Endothelial cell of umbilical vein (primary cell): ENCODE measurements at regions not wholly inside any gene's neighbourhood (a gene's known extent, or its start where the extent isn't known, plus 50 kb on each side); places are given as distances from the start of the nearest gene placed in this dataset.

Source experiments
- CTCF ChIP-seq, 2 donors: IDR thresholded peaks; 1 replicate in 1 of 2; 2 replicates in 1 of 2; pipeline ENCODE4 v1.5.1; 2011; ENCODE audit warnings: low read length in 2 of 2, mild to moderate bottlenecking in 2 of 2, moderate library complexity in 2 of 2, control low read depth in 1 of 2, inconsistent platforms in 1 of 2, low read depth in 1 of 2; ENCODE audit not compliant: insufficient read depth in 1 of 2; ENCODE audit errors: extremely low read depth in 1 of 2
- EZH2 ChIP-seq: IDR thresholded peaks from 2 replicates; pipeline ENCODE4 v1.6.1; 2012; ENCODE audit warnings: borderline replicate concordance, low read depth, mild to moderate bottlenecking, moderate library complexity, low read length, inconsistent platforms; ENCODE audit not compliant: severe bottlenecking
- POLR2A ChIP-seq: IDR thresholded peaks from 2 replicates; pipeline ENCODE4 v1.6.1; 2012; ENCODE audit warnings: low read depth, mild to moderate bottlenecking, control low read depth, low read length

GRCh38 chr13:73792796-73793195 lies 341.4 kb downstream of the KLF12 start:
- TF ChIP-seq CTCF (IDR thresholded peaks at IDR 0.05; ENCODE audit: extremely low read depth in 1 of 2, insufficient read depth in 1 of 2, low read depth in 1 of 2, low read length in 2 of 2): no peak
- TF ChIP-seq POLR2A: no peak
- TF ChIP-seq EZH2: no peak
